ENCODE measurements at regions not wholly inside any gene's neighbourhood (a gene's known extent, or its start where the extent isn't known, plus 50 kb on each side); places are given as distances from the start of the nearest gene placed in this dataset.
A peak's percentile ranks its signal among the peaks of the same experiment; 100 is the strongest.

DNA sequence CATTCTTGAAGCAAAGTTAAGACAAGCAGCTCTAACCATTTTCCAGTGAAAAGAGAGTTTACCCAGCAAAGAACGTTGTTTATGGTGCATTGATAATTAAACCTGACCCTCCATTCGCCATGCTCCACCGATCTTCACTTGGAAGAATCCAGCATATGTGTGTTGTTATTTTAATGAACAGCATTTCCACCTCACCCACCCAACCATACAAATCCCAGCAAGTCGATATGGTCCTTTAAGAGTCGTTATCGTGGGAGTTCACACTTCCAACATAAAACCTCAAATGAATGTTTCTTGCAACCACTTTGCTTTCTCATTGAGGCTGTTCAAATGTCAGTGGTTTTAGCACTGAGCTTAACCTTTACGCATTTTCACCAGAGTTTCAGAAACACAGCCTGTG is 147.4 kb upstream of the LDB2 start:
- H3K4me1 ChIP-seq (ENCODE audit: insufficient read depth, poor library complexity, severe bottlenecking) = no peaks in the 10 kb centered on the region
- no peaks in the 10 kb centered on the region for H3K9me3 ChIP-seq (ENCODE audit: severe bottlenecking)
- ATAC-seq (ENCODE audit: low read depth) (no peak), DNase-seq (ENCODE audit: low spot score) (no peak)
- no peaks in the 10 kb centered on the region for H3K36me3 ChIP-seq (ENCODE audit: low read depth)
- H3K27me3 ChIP-seq (ENCODE audit: insufficient read depth, poor library complexity, severe bottlenecking) = no peaks in the 10 kb centered on the region
- TF ChIP-seq, protein P1, sequence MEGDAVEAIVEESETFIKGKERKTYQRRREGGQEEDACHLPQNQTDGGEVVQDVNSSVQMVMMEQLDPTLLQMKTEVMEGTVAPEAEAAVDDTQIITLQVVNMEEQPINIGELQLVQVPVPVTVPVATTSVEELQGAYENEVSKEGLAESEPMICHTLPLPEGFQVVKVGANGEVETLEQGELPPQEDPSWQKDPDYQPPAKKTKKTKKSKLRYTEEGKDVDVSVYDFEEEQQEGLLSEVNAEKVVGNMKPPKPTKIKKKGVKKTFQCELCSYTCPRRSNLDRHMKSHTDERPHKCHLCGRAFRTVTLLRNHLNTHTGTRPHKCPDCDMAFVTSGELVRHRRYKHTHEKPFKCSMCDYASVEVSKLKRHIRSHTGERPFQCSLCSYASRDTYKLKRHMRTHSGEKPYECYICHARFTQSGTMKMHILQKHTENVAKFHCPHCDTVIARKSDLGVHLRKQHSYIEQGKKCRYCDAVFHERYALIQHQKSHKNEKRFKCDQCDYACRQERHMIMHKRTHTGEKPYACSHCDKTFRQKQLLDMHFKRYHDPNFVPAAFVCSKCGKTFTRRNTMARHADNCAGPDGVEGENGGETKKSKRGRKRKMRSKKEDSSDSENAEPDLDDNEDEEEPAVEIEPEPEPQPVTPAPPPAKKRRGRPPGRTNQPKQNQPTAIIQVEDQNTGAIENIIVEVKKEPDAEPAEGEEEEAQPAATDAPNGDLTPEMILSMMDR (IDR thresholded peaks at IDR 0.05; ENCODE audit: poor library complexity, severe bottlenecking) = no peak
- no peak overlapping the region for H3K27ac ChIP-seq (ENCODE audit: poor library complexity, severe bottlenecking)
- H3K4me3 ChIP-seq (ENCODE audit: severe bottlenecking) = no peak overlapping the region

DNA sequence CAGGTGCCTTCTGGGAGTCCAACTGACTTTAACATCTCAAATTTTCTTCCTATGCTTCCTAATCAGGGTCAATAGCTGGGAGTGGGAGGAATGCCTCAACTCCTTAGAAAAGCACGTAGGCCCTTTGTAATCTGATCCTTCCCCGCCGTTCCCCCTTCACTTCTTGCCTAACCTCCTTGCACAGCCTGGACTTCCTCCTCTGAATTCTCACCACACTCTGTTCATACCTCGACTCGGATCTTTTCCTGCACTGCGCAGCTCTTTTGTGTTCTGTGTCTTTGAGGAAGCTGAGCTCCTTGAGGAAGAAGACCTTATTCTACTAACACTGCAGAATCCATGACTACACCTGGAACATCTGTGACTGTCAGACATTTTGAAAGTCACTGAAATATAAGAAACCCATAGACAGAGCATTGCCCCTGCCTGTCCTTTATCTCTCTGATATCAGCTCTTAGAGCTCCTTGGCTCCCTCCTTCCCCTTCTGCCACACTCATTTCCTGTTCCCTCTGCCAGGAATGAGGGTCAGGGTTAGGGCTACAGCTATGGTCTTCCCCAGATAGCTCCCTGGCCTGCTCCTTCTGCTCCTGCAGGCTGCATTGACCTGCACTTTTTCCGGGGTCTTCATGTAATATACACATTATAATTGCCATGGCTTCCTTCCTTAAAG is 140.2 kb upstream of the LDB2 start:
- H3K4me3 ChIP-seq (ENCODE audit: severe bottlenecking) = no peak overlapping the region
- H3K36me3 ChIP-seq (ENCODE audit: low read depth) = no peaks in the 10 kb centered on the region
- no peaks in the 10 kb centered on the region for H3K9me3 ChIP-seq (ENCODE audit: severe bottlenecking)
- TF ChIP-seq, protein P1 (IDR thresholded peaks at IDR 0.05; ENCODE audit: poor library complexity, severe bottlenecking) = no peak
- no peak for ATAC-seq (ENCODE audit: low read depth)
- no peak for DNase-seq (ENCODE audit: low spot score)
- no peaks in the 10 kb centered on the region for H3K27me3 ChIP-seq (ENCODE audit: insufficient read depth, poor library complexity, severe bottlenecking)
- no peak overlapping the region for H3K27ac ChIP-seq (ENCODE audit: poor library complexity, severe bottlenecking)
- H3K4me1 ChIP-seq (ENCODE audit: insufficient read depth, poor library complexity, severe bottlenecking) = peaks cover under 1% of the 10 kb centered on the region

DNA sequence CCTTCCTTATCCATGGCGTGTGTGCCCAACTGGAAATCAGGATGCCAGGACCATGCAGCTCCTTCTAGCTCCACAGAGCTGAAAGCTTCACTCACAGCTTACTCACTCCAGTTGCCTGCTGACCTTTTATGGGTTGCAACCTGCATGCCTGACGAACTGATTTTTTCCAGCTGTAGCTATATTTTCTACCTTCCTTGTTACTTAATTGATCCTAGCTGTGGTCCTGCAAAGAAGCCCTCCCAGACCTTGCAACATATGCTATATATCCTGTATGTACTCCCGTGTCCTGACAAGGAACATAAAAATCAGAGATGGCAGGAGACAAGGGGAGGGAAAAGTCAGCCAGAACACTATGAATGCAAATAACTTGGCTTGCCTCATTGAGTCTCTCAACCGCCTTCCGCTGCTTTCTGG is 135.3 kb upstream of the LDB2 start:
- H3K9me3 ChIP-seq (ENCODE audit: severe bottlenecking) = no peaks in the 10 kb centered on the region
- H3K36me3 ChIP-seq (ENCODE audit: low read depth) = no peaks in the 10 kb centered on the region
- no peak overlapping the region for H3K27ac ChIP-seq (ENCODE audit: poor library complexity, severe bottlenecking)
- TF ChIP-seq, protein P1 (IDR thresholded peaks at IDR 0.05; ENCODE audit: poor library complexity, severe bottlenecking) = no peak
- H3K27me3 ChIP-seq (ENCODE audit: insufficient read depth, poor library complexity, severe bottlenecking) = no peaks in the 10 kb centered on the region
- H3K4me3 ChIP-seq (ENCODE audit: severe bottlenecking) = no peak overlapping the region
- peaks cover 32% of the 10 kb centered on the region for H3K4me1 ChIP-seq (ENCODE audit: insufficient read depth, poor library complexity, severe bottlenecking)
- DNase-seq (ENCODE audit: low spot score) = no peak
- ATAC-seq (ENCODE audit: low read depth) = no peak

DNA sequence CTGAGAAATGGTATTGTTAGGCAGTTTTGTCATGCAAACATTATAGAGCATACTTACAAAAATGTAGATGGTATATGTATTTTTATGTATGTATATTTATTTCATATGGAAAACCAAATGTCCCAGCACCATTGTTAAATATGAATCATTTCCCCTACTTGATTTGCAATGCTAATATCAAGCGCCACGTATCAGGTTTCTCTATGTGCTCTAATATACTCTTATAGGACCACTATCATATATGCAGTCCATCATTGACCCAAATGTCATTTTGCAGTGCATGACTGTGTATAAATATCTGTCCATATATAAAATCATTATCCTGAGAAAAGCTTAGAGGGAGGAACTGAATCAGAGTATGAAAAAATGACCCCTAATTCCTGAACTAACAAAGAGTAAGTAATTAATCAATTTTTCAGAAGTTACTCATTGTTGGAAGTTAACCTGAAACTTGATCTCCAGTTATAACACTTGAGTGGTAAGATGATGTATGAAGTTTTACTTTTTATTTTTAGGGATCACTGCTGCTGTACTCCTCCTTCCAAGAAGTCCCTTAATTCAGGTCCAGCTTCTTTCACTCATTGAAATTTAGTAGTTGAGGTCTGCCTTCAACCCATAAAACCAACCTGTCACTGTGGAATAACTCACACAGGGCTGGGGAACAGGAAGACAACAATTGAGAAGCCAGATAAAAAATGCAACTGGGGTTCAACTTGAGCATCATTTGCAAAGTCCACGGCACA is 134.8 kb upstream of the LDB2 start:
- ATAC-seq (ENCODE audit: low read depth) = 0 out of 3 replicates have a peak, but pooled peaks have one; percentile 8
- DNase-seq (ENCODE audit: low spot score) = no peak
- Histone ChIP-seq H3K27ac (ENCODE audit: poor library complexity, severe bottlenecking) (no peak overlapping the region), H3K4me1 (ENCODE audit: insufficient read depth, poor library complexity, severe bottlenecking) (peaks cover 35% of the 10 kb centered on the region), H3K36me3 (ENCODE audit: low read depth) (no peaks in the 10 kb centered on the region), H3K9me3 (ENCODE audit: severe bottlenecking) (no peaks in the 10 kb centered on the region), H3K27me3 (ENCODE audit: insufficient read depth, poor library complexity, severe bottlenecking) (no peaks in the 10 kb centered on the region), H3K4me3 (ENCODE audit: severe bottlenecking) (no peak overlapping the region)
- TF ChIP-seq, protein P1 (IDR thresholded peaks at IDR 0.05; ENCODE audit: poor library complexity, severe bottlenecking) = no peak

DNA sequence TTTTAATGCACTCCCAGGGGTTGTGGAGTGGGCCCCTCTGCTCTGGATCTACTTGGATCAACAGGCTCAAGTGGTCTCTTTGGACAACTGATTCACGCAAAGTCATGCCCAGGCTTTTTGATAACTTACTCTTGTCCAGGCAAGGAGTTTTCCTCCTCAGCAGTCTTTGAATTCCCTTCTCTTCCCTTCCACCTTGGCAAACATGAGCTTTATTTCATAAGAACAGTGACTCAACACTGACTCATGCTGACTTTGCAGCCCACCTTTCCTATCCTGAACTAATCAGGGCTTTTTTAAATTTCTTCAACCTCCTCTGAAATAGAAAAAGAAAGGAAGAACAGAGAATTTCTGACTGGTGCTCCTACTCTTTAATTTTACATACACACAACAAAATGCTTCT is 132.1 kb upstream of the LDB2 start:
- no peaks in the 10 kb centered on the region for H3K36me3 ChIP-seq (ENCODE audit: low read depth)
- H3K4me1 ChIP-seq (ENCODE audit: insufficient read depth, poor library complexity, severe bottlenecking) = peaks cover 47% of the 10 kb centered on the region
- TF ChIP-seq, protein P1 (IDR thresholded peaks at IDR 0.05; ENCODE audit: poor library complexity, severe bottlenecking) = no peak
- ATAC-seq (ENCODE audit: low read depth) = peak; percentile 80
- H3K9me3 ChIP-seq (ENCODE audit: severe bottlenecking) = no peaks in the 10 kb centered on the region
- H3K27me3 ChIP-seq (ENCODE audit: insufficient read depth, poor library complexity, severe bottlenecking) = no peaks in the 10 kb centered on the region
- no peak for DNase-seq (ENCODE audit: low spot score)
- no peak overlapping the region for H3K4me3 ChIP-seq (ENCODE audit: severe bottlenecking)
- H3K27ac ChIP-seq (ENCODE audit: poor library complexity, severe bottlenecking) = peak overlapping the region; percentile 90

All from RWPE2 (cell line).